Neural cell (in vitro differentiated cells): ENCODE measurements at regions not wholly inside any gene's neighbourhood (a gene's known extent, or its start where the extent isn't known, plus 50 kb on each side); places are given as distances from the start of the nearest gene placed in this dataset.
"Not testable (repeated sequence)": the region's sequence is repeated elsewhere in the genome, so short reads cannot be mapped to it uniquely, and the experiment has no call there.

ENCODE experiments used
- H2AFZ ChIP-seq: fragments of 200-600, 300-800 bp; sonication (generic), shearing (Covaris generic); 2 replicates; pipeline ENCODE4 v1.6.0; 2014; ENCODE audit warnings: low read depth, mild to moderate bottlenecking, antibody characterized with exemption, low read length, moderate library complexity
- H3F3A ChIP-seq: fragments of 200-600 bp; shearing (Covaris generic); 2 replicates; pipeline ENCODE4 v1.6.1; 2016; ENCODE audit warnings: mild to moderate bottlenecking, moderate library complexity, mixed read lengths, antibody characterized with exemption, low read length; ENCODE audit not compliant: insufficient read depth, poor library complexity, severe bottlenecking
- H3K27ac ChIP-seq: fragments of 200-600, 300-800 bp; sonication (generic), shearing (Covaris generic); 2 replicates; pipeline ENCODE4 v1.5.1; 2014; ENCODE audit warnings: mild to moderate bottlenecking, low read length, moderate library complexity
- H3K27me3 ChIP-seq: fragments of 300-800, 200-600 bp; sonication (generic), shearing (Covaris generic); 2 replicates; pipeline ENCODE4 v1.6.0; 2014; ENCODE audit warnings: mild to moderate bottlenecking, low read depth, low read length, moderate library complexity; ENCODE audit not compliant: insufficient read depth
- H3K36me3 ChIP-seq: fragments of 300-800, 200-600 bp; sonication (generic), shearing (Covaris generic); 2 replicates; pipeline ENCODE4 v1.5.1; 2014; ENCODE audit warnings: mild to moderate bottlenecking, antibody characterized with exemption, low read length, moderate library complexity; ENCODE audit not compliant: insufficient read depth
- H3K4me2 ChIP-seq: fragments of 300-800, 200-600 bp; sonication (generic), shearing (Covaris generic); 2 replicates; pipeline ENCODE4 v1.6.0; 2014; ENCODE audit warnings: mild to moderate bottlenecking, low read length
- H3K4me3 ChIP-seq: fragments of 300-800, 200-600 bp; sonication (generic), shearing (Covaris generic); 2 replicates; pipeline ENCODE4 v1.5.1; 2014; ENCODE audit warnings: mild to moderate bottlenecking, low read length, moderate library complexity
- H3K79me2 ChIP-seq: fragments of 200-600 bp; shearing (Covaris generic); replicated peaks from 2 replicates; pipeline ENCODE4 v1.6.0; 2014; ENCODE audit warnings: mild to moderate bottlenecking, low read length, moderate library complexity; ENCODE audit not compliant: insufficient read depth
- H3K9ac ChIP-seq: fragments of 300-800, 200-600 bp; sonication (generic), shearing (Covaris generic); 2 replicates; pipeline ENCODE4 v1.6.1; 2016; ENCODE audit warnings: mild to moderate bottlenecking, low read length, mixed read lengths
- H3K9me2 ChIP-seq: fragments of 200-600 bp; shearing (Covaris generic); 2 replicates; pipeline ENCODE4 v1.6.1; 2016; ENCODE audit warnings: mild to moderate bottlenecking, low read length, mixed read lengths; ENCODE audit not compliant: insufficient read depth
- H3K9me3 ChIP-seq: fragments of 200-600, 300-800 bp; sonication (generic), shearing (Covaris generic); 2 replicates; pipeline ENCODE4 v1.6.1; 2016; ENCODE audit warnings: mild to moderate bottlenecking, mixed run types, low read length, moderate library complexity, mixed read lengths
- H4K20me1 ChIP-seq: fragments of 200-600 bp; shearing (Covaris generic); 2 replicates; pipeline ENCODE4 v1.6.1; 2016; ENCODE audit warnings: mild to moderate bottlenecking, mixed run types; ENCODE audit not compliant: insufficient read depth
- EP300 ChIP-seq: fragments of 450-650 bp; conservative IDR thresholded peaks from 2 replicates; pipeline ENCODE4 v1.6.1; 2014; ENCODE audit warnings: antibody characterized with exemption, mild to moderate bottlenecking, moderate library complexity; ENCODE audit not compliant: poor library complexity, severe bottlenecking
- EZH2 ChIP-seq: fragments of 200-600, 300-800 bp; shearing (Covaris generic), sonication (generic); IDR thresholded peaks from 2 replicates; pipeline ENCODE4 v1.6.1; 2014; ENCODE audit warnings: antibody characterized with exemption, low read length, borderline replicate concordance, mild to moderate bottlenecking; ENCODE audit not compliant: insufficient read depth, poor library complexity, severe bottlenecking
- MXI1 ChIP-seq: fragments of 450-650 bp; conservative IDR thresholded peaks from 2 replicates; pipeline ENCODE4 v1.6.1; 2014; ENCODE audit warnings: antibody characterized with exemption, mild to moderate bottlenecking; ENCODE audit not compliant: poor library complexity, severe bottlenecking
- POLR2AphosphoS5 ChIP-seq: IDR thresholded peaks from 2 replicates; pipeline ENCODE4 v1.6.1; 2012
- RAD21 ChIP-seq: fragments of 450-650 bp; conservative IDR thresholded peaks from 2 replicates; pipeline ENCODE4 v1.6.1; 2014; ENCODE audit warnings: antibody characterized with exemption, mild to moderate bottlenecking, moderate library complexity
- SMC3 ChIP-seq: fragments of 450-650 bp; conservative IDR thresholded peaks from 2 replicates; pipeline ENCODE4 v1.6.1; 2014; ENCODE audit warnings: antibody characterized with exemption, mild to moderate bottlenecking, moderate library complexity; ENCODE audit not compliant: poor library complexity
- TAF1 ChIP-seq: IDR thresholded peaks from 2 replicates; pipeline ENCODE4 v1.6.1; 2012; ENCODE audit warnings: low read depth
- TF ChIP-seq, protein P1 (sequence below): fragments of 450-650 bp; IDR thresholded peaks from 2 replicates; pipeline ENCODE4 v1.5.1; 2014; ENCODE audit warnings: antibody characterized with exemption, mild to moderate bottlenecking, moderate library complexity; ENCODE audit not compliant: poor library complexity, severe bottlenecking
- TF ChIP-seq, protein P2 (sequence below): IDR thresholded peaks from 2 replicates; pipeline ENCODE4 v1.6.1; 2012; ENCODE audit warnings: borderline replicate concordance

DNA sequence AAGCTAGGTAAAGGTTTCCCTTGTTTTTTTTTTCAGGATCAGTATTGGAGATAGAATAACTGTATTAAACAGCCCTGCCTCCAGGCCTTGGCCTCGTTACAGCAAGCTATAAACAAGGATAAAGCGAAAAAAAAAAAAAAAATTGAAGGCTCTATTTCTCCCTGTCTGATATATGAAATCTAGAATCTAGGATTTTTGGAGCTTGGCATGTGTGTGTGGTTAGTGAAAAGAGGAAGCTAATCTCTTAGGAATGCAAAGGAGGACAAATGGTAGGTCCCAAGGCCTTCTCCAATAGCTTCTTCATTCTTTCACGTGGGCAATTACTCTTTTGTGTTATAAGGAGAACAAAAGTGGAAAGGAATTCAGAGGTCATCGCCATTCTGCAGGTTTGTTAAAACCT lies 470.3 kb downstream of the TMEM114 start:
- Histone ChIP-seq H3K9me3 (no peaks in the 10 kb centered on the region), H3K4me2 (no peak overlapping the region), H3K36me3 (no peaks in the 10 kb centered on the region), H3K27me3 (no peaks in the 10 kb centered on the region), H4K20me1 (no peaks in the 10 kb centered on the region), H3K9ac (no peak overlapping the region), H3F3A (no peaks in the 10 kb centered on the region), H2AFZ (no peak overlapping the region), H3K4me3 (no peak overlapping the region), H3K27ac (no peak overlapping the region), H3K79me2 (no peaks in the 10 kb centered on the region), H3K9me2 (no peaks in the 10 kb centered on the region)
- TF ChIP-seq MXI1 (no peak), EP300 (no peak), SMC3 (no peak), POLR2AphosphoS5 (no peak), EZH2 (no peak), RAD21 (no peak), TAF1 (no peak)
- TF ChIP-seq, protein P1, sequence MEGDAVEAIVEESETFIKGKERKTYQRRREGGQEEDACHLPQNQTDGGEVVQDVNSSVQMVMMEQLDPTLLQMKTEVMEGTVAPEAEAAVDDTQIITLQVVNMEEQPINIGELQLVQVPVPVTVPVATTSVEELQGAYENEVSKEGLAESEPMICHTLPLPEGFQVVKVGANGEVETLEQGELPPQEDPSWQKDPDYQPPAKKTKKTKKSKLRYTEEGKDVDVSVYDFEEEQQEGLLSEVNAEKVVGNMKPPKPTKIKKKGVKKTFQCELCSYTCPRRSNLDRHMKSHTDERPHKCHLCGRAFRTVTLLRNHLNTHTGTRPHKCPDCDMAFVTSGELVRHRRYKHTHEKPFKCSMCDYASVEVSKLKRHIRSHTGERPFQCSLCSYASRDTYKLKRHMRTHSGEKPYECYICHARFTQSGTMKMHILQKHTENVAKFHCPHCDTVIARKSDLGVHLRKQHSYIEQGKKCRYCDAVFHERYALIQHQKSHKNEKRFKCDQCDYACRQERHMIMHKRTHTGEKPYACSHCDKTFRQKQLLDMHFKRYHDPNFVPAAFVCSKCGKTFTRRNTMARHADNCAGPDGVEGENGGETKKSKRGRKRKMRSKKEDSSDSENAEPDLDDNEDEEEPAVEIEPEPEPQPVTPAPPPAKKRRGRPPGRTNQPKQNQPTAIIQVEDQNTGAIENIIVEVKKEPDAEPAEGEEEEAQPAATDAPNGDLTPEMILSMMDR = no peak
- TF ChIP-seq, protein P2, sequence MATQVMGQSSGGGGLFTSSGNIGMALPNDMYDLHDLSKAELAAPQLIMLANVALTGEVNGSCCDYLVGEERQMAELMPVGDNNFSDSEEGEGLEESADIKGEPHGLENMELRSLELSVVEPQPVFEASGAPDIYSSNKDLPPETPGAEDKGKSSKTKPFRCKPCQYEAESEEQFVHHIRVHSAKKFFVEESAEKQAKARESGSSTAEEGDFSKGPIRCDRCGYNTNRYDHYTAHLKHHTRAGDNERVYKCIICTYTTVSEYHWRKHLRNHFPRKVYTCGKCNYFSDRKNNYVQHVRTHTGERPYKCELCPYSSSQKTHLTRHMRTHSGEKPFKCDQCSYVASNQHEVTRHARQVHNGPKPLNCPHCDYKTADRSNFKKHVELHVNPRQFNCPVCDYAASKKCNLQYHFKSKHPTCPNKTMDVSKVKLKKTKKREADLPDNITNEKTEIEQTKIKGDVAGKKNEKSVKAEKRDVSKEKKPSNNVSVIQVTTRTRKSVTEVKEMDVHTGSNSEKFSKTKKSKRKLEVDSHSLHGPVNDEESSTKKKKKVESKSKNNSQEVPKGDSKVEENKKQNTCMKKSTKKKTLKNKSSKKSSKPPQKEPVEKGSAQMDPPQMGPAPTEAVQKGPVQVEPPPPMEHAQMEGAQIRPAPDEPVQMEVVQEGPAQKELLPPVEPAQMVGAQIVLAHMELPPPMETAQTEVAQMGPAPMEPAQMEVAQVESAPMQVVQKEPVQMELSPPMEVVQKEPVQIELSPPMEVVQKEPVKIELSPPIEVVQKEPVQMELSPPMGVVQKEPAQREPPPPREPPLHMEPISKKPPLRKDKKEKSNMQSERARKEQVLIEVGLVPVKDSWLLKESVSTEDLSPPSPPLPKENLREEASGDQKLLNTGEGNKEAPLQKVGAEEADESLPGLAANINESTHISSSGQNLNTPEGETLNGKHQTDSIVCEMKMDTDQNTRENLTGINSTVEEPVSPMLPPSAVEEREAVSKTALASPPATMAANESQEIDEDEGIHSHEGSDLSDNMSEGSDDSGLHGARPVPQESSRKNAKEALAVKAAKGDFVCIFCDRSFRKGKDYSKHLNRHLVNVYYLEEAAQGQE = no peak

DNA sequence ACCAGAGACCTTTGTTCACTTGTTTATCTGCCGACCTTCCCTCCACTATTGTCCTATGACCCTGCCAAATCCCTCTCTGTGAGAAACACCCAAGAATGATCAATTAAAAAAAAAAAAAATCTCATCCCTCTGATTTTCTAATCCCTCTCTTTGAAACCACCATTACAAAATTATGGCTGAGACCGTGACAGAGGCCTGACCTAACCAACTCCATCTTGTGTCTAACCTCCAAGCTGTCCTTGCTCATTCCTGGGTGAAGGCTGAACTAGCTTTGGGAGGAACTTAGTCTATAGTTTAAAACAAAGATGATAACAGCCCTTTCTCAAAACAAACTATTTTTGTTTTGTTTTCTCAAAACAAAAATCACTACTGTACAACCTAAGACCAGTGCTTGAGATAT lies 474.5 kb downstream of the TMEM114 start:
- Histone ChIP-seq H3K9ac (no peak overlapping the region), H3K4me2 (no peak overlapping the region), H3K36me3 (no peaks in the 10 kb centered on the region), H3K27me3 (no peaks in the 10 kb centered on the region), H4K20me1 (no peaks in the 10 kb centered on the region), H2AFZ (no peak overlapping the region), H3K27ac (no peak overlapping the region), H3K9me3 (peaks cover 3% of the 10 kb centered on the region), H3K9me2 (no peaks in the 10 kb centered on the region), H3F3A (no peaks in the 10 kb centered on the region), H3K79me2 (no peaks in the 10 kb centered on the region), H3K4me3 (no peak overlapping the region)
- TF ChIP-seq RAD21 (no peak), EP300 (no peak), TAF1 (no peak), EZH2 (no peak), MXI1 (no peak)
- TF ChIP-seq, protein P2 = no peak

DNA sequence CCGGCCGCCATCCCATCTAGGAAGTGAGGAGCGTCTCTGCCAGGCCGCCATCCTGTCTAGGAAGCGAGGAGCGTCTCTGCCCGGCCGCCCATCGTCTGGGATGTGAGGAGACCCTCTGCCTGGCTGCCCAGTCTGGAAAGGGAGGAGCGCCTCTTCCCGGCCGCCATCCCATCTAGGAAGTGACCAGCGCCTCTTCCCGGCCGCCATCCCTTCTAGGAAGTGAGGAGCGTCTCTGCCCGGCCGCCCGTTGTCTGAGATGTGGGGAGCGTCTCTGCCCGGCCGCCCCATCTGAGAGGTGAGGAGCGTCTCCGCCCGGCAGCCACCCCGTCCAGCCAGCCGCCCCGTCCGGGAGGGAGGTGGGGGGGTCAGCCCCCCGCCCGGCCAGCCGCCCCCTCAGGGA lies 475.4 kb downstream of the TMEM114 start:
- not testable (repeated sequence) for H3K36me3 ChIP-seq, H3K9me2 ChIP-seq, H3K4me3 ChIP-seq

More for the DNA sequence above, 475.4 kb downstream of the TMEM114 start:
- H3K27me3 ChIP-seq, H3K9me3 ChIP-seq, H3K27ac ChIP-seq, H3K9ac ChIP-seq, H3K4me2 ChIP-seq, H4K20me1 ChIP-seq, H2AFZ ChIP-seq, H3K79me2 ChIP-seq, H3F3A ChIP-seq: not testable (repeated sequence)
